Adrenal gland (tissue), 5 donors: ENCODE measurements at regions not wholly inside any gene's neighbourhood (a gene's known extent, or its start where the extent isn't known, plus 50 kb on each side); places are given as distances from the start of the nearest gene placed in this dataset.

Source experiments
- CTCF ChIP-seq, 6 experiments: fragments of 450-650 bp in 4 of 6; fragments of 200-600 bp in 2 of 6; sonication (generic) in 1 of 6; IDR thresholded peaks; 1 replicate in 5 of 6; 2 replicates in 1 of 6; pipeline versions ENCODE4 v1.5.1 to v1.8.0; 2016 to 2021; ENCODE audit warnings: antibody characterized with exemption in 6 of 6, mild to moderate bottlenecking in 2 of 6, moderate library complexity in 1 of 6
- POLR2A ChIP-seq, 2 donors: fragments of 450-650 bp; IDR thresholded peaks; one replicate each; pipeline ENCODE4 v1.6.1; 2017; ENCODE audit warnings: antibody characterized with exemption in 2 of 2, mild to moderate bottlenecking in 2 of 2, moderate library complexity in 1 of 2
- donor health status: DM: no; HTN: no; CAD: no.

- TF ChIP-seq POLR2A (IDR thresholded peaks at IDR 0.05) (no peak), CTCF (IDR thresholded peaks at IDR 0.05) (no peak)
Measured at GRCh38 chr3:30449290-30449632, 157.1 kb upstream of the TGFBR2 start.
